ENCODE measurements at regions not wholly inside any gene's neighbourhood (a gene's known extent, or its start where the extent isn't known, plus 50 kb on each side); places are given as distances from the start of the nearest gene placed in this dataset.

DNA sequence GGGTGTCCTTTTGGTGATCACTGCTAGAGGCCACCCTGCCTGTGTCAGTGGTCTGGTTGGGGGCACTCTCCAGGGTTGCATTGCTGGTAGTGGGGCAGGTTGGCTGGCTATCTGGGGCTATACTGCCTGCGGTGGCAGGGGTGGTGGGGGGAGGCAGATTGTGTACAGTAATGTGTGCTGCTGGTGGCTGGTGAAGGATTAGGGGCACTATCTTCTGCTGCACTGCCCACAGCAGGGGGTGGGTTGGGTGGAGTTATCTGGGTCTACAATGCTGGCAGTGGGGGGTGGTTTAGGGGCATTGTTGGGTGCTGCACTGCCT is 204.0 kb upstream of the WSB1 start:
- TF ChIP-seq POLR2A (IDR thresholded peaks at IDR 0.05) (no peak), EP300 (IDR thresholded peaks at IDR 0.05) (no peak)
